GM19025 (cell line): ENCODE measurements at regions not wholly inside any gene's neighbourhood (a gene's known extent, or its start where the extent isn't known, plus 50 kb on each side); places are given as distances from the start of the nearest gene placed in this dataset.
"Not testable (repeated sequence)": the region's sequence is repeated elsewhere in the genome, so short reads cannot be mapped to it uniquely, and the experiment has no call there.

ENCODE experiments used
- ATAC-seq: cut with Tn5 transposase; IDR thresholded peaks from one replicate; pipeline ENCODE4 v1.9.1; 2021; ENCODE audit warnings: mild to moderate bottlenecking, low read depth, moderate library complexity; ENCODE audit not compliant: unreplicated experiment

DNA sequence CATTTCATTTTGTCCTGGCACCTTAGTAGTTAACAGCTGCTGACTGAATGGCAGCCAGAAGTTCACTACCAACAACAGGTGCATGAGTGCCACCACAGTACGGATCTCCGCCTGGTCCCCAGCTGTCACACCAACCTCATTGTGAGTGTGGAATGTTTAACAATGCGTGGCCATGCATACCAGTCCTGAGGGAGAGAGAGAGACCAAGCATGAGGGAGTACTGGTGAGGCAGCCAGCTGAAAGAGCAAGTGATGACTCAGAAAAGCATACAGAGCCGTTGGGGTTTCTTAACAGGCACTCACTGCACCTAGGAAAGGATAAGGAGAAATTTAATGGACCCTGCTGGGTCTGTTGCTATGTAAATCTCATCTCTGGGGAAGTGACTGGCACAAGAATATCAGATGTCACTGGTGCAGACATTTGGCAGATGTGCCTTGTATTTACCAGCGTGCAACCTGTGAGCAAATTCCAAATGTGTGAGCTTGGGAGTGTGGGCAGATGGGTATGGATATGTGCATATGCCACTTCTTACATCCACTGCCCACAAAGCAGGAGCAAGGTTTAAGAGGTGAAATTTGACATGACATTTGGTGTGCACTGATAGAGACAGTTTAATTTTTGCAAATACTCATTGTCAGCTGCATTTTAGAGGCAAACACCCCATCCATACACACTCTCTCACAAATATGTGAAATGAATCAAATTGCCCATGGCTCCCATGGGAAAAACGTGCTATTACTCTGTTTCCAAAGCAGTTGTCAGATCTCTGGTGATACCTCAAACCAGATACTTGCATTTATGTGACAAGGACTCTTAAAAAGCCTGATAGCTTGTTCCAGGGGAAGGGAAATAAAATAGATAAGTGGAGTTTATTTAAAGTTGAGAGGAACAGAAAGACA lies 245.2 kb upstream of the ARPP21 start:
- no peak for ATAC-seq

DNA sequence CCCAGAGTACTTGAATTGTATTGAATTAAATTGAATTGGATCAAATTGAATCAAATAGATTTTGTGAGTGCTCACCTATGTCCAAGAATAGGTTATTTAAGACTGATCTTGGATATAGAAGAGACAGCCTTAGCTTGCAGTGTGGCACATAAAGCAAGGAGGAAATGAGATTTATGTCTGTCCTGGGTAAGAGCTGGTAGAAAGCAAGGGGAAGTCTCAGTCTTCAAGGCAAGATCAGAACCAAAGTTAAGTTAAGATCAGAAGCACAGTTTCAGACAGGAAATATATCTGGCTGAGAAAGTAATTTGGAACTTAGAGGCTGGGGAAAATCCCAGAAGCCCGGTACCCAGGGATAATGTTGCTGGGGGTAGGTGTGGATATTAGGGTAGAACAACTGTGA lies 244.4 kb upstream of the ARPP21 start:
- ATAC-seq: no peak

DNA sequence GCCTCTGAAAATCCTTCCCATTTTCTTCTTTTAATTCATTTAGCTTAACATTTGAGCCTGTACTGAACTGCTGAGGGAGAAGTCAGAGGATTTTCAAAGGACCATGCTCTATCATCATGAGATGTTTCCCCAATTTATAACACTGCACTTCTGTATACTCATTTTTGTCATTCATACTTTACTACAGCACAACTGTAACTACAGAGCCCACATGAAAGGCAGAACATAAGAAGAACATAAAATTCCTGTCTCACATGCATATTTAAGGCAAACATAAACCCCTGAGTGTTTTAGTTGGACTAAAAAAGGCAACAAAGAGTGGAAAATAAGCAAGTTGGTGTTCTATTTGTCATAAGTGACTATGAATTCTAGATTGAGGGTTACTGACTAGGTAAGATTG lies 237.7 kb upstream of the ARPP21 start:
- ATAC-seq: no peak

DNA sequence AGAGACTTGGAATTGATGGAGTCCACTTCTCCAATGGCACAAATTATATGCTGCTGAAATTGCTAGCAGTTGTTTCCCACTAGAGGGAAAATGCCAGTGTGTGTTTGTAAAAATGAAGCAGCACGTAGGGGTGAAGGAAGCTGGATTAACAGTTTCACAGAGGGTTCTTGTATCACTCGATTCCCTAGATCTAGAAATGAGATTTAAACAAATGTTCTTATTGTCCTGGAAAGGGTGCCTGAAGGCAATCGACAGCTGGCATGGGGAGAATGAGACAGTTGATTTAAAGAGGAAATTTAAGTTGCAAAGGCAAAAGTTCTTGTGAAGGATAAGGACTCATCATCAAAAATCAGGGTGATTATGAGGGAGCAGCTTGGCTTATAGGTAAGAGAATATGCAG lies 234.8 kb upstream of the ARPP21 start:
- ATAC-seq: no peak

DNA sequence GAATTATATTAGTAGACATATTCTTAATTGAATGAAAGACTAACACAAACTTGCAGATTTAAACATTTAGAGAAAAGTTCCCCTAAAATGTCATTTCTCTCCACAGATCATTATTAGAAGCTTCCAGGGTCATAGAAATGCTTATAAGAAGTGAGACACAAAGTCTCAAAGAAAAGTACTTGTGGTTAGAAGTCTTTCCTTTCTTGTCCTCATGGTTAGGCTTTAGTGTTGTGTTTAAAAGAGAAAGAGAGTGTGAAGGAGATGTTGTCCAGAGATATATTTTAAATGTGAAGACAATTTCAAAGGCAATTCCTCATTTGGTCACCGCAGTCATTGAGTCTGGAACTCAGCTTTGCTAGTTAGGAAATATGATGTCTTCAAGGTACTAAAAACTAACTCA lies 230.4 kb upstream of the ARPP21 start:
- no peak for ATAC-seq

DNA sequence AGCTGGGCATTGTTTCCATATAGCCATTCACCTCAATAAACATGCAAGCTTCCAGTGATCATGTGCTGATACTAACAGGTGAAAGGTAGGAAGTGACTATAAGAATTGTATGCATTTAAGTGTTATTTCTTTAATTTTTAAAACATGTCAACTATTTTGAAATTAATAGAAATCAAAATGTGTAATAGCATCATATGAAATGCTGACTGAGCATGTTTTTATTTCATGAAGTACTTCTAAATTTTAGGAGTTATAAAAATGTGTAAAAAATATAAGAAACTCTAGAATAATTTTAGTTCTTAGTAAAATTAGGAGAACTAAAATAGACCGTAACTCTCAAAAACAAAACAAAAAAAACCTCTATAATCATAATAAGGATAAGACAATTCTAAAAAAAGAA lies 229.3 kb upstream of the ARPP21 start:
- ATAC-seq: no peak

DNA sequence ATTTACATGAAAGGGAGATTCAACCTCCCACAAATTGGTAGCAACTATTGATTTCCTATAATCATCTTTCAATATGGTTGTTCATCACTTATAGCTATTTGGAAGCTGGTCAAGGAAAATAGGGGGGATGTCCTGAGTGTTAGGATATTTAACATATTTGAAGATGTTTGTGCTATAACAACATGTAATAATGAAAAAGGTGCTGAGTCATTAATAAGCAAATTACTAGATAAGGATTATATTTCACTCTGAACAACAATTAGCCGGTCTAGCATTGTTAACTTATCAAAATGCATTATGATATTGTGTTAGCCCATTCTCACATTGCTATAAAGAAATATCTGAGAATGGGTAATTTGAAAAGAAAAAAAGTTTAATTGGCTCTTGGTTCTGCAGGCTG lies 225.8 kb upstream of the ARPP21 start:
- ATAC-seq: no peak

DNA sequence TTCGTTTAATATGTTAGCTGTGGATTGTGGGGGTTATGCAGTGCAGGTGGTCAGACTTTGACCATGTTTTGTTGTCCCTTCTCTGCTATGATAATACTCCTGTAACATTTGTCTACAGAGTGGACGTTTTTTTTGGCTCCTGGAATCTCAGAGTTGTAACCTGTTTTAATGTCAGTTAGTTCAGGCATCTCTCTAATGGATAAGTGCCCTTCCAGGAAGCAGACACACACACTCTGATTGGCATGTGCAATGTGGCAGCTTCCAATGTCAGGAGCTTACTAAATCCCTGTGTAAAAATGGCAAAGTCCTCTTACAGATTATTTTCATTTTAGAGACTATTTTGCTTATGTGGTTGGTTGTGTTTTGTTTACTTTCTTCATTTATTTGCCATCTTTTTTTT lies 222.2 kb upstream of the ARPP21 start:
- ATAC-seq: no peak

DNA sequence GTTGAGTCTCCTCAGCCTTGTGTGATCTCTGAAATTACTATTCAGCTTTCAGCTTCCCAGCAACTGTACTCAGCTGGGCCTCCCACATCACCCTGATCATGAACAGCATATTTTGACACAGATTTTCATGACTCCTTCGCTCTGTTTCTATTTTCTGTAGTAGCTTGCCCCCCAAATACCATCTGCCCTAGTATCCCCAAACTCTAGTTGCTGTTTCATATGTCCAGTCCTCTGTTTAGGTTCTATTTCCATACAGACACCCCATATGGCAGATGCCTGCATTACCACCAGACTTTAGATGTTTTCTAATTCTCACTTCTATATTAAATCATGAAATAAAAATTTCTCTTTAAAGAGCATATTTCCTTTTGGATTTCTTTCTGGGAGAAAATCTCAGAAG lies 217.2 kb upstream of the ARPP21 start:
- no peak for ATAC-seq

DNA sequence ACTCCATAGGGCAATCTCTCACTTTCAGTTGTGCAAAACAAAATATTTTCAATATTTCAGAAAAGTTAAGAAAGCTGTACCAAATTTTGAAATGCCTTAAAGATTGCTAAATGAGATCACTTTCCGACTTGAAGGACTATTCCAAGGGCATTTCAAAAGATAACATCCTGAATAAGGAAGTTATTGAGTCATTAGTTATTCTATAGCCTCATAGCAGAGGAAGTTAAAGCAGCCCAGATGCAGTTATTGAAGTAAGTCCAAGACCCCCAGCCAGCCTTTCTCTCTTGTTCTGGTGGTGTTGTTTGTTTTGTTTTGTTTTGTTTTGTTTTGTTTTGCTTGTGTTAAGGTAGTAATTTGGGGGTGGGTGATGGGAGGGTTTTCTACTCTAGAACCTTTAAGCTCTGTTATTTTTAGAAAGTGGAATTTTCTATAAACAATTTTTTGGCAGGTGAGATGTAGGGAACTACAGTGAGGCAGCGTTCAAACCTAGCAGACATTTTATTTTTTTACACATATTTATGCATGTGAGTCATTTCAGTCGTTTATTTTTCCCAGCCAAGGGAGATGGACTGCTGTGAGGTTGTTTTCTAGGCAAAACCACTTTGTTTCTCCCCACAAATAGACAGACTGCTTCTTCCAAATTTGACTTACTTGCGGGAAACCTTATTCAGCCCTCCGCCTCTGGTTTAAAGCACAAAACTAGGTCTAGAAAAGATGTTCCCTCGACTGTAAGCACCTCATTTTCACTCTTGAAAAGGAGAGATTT lies 216.3 kb upstream of the ARPP21 start:
- no peak for ATAC-seq

DNA sequence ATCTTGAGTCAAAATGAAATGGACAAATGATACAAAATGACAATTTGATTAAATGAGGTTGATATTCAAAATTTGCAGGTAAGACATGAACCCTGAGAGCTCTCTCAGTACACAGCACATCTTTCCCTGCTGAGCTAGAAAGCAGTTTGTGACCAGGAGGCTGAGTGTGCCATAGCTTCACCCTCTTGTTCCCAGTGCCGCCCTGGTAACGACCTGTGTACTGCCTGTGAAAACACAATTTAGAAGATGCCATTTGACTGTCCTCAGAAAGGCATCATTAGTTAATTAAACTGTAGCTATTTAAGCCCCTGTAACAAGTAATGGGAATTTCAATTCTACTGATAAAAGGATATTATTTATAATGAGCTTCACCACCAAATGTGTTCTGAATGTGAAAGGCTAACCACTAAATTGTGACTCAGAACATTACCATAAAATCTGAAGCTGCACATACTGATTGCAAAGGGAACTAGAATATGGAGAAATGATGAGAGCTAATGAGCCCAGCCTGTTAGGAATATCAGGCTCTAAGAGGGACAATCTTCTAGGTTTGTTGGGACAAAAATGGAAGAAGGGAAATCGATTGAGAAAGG lies 212.9 kb upstream of the ARPP21 start:
- ATAC-seq: no peak

DNA sequence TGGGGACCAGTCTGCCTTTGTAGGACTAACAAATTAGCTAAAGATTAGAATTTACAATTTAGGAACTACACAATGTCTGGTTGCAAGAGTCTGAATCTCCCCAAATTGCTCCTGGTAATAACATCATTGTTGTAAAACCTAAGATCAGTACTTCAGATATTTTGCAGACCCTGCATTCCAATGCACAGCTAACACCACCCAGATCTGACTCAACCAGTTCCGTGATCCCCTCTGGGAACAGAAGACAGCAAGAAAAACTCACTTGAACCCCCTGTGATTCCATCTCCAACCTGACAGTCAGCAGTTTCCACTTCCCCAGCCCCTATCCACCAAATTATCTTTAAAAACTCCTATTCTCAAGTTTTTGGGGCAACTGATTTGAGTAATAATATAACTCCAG lies 201.9 kb upstream of the ARPP21 start:
- no peak for ATAC-seq

DNA sequence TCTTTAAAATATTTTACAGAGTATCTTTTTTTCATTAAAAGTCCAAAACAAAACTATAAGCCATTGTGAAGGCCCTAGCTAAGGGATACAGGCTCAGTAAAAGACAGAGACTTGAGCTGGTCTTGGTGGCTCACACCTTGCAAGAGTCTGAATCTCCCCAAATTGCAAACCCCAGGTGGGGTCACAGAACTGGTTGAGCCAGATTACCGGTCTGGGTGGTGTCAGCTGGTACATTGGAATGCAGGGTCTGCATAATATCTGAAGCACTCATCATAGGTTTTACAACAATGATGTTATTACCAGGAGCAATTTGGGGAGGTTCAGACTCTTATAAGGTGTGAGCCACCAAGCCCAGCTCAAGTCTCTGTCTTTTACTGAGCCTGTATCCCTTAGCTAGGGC lies 201.2 kb upstream of the ARPP21 start:
- ATAC-seq: no peak

DNA sequence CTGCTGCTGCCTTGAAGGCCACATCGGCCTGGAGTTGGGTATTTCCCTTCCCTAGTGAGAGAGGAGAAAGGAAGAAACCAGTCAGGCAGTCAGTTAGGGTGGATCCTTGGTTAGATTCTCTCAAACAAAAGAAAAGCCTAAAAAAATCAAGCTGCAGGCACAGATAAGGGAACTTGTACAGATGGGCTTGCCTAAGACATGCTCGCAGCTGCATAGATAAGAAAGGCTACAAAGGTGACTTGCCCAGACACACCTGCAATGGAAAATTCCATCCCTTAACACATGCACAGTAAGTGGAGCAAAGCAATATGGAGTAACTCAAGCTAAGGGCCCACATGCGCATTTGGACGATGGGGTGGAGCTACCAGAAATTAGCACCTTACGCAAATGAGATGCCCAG lies 199.7 kb upstream of the ARPP21 start:
- no peak for ATAC-seq

DNA sequence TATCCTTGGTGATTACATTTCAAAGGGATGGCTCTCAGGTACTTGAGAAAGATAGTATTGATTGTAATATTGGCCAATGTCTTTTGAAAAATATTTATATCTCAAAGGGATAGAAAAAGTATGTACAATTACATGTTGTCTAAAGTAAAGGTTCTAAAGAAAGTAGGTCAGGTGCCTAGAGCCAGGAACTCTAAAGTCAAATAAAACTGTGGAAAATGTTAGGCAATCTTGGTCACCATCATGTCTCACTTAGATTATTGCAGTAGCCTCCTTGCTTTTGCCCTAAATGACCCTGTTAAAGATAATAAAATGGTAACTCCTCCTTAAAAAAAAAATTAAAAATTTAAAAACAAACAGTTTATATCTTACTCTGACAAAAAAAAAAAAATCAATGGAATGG lies 198.5 kb upstream of the ARPP21 start:
- ATAC-seq: no peak

DNA sequence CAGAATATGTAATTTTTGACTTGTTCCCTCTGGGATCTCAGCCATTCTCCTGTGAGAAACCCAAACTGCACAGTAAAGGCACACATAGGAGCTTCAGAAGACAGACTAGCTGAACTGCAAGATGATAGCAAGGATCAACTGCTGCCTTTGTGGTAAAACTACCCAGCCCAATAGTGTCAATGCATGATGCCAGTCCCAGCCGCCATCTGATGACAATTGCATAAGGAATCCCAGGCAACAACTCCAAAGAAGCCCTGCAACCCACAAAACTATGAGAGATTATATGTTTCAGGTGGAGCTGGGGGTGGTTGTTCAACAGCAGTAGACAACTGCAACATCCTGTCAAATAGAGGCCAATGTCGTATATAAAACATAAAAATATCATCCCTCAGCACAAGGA lies 192.4 kb upstream of the ARPP21 start:
- no peak for ATAC-seq

DNA sequence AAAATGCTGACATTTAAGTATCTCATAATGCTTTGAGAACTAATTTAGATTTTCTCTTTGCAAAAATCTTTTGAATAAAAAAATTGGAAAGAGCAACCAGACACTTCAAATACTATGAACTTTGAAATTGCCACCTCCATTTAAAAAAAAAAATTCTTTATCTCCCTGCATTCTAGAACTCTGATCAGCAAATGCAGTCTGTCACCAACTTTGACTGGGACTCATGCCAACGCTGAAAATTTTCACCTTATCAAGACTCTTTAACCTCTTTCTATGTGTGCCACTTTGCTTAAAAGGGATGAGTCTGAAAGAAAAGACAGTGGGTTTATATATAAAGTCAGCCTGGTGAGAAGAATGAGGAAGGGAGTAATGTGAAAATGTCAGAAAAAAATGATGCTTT lies 191.2 kb upstream of the ARPP21 start:
- no peak for ATAC-seq

DNA sequence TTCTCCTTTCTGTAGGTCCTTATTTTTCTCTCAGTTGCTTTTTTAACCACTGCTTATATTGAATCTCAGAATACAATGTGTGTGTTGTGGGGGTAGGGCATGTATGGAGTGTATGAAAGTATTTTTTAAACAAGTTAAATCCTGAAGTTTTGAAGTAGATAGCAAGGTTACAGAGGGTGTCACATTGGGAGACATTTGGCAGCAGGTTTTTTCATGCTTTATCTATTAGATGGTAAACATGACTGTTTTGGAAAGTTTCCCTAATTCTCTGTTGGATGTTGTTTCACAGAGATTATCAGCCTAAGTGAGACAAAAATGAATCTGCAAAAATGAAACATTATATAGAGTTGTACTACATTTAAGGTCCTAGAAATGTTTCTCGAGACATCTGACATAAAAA lies 190.6 kb upstream of the ARPP21 start:
- ATAC-seq: no peak

DNA sequence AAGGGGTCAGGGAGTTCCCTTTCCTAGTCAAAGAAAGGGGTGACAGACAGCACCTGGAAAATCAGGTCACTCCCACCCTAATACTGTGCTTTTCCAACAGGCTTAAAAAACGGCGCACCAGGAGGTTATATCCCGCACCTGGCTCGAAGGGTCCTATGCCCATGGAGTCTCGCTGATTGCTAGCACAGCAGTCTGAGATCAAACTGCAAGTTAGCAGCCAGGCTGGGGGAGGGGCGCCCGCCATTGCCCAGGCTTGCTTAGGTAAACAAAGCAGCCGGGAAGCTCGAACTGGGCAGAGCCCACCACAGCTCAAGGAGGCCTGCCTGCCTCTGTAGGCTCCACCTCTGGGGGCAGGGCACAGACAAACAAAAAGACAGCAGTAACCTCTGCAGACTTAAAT lies 184.5 kb upstream of the ARPP21 start:
- not testable (repeated sequence) for ATAC-seq

DNA sequence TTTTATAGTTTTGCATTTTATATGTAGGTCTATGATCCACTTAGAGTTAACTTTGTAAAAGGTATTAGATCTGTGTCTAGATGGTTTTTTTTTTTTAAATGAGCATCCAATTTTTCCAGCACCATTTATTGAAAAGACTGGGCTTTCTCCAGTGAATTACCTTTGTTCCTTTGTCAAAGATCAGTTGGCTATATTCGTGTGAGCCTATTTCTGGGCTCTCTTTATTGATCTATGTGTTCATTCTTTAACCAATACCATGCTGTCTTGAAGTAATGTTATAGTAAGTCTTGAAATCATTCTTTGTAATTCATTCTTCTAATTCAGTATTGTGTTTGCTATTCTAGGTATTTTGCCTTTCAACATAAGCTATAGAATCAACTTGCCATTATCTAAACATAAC lies 165.4 kb upstream of the ARPP21 start:
- no peak for ATAC-seq

DNA sequence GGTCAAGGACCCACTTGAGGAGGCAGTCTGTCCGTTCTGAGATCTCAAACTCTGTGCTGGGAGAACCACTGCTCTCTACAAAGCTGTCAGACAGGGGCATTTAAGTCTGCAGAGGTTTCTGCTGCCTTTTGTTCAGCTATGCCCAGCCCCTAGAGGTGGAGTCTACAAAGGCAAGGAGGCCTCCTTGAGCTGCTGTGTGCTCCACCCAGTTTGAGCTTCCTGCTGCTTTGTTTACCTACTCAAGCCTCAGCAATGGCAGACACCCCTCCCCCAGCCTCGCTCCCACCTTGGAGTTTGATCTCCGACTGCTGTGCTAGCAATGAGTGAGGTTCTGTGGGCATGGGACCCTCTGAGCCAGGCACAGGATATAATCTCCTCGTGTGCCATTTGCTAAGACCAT lies 156.8 kb upstream of the ARPP21 start:
- ATAC-seq: not testable (repeated sequence)

DNA sequence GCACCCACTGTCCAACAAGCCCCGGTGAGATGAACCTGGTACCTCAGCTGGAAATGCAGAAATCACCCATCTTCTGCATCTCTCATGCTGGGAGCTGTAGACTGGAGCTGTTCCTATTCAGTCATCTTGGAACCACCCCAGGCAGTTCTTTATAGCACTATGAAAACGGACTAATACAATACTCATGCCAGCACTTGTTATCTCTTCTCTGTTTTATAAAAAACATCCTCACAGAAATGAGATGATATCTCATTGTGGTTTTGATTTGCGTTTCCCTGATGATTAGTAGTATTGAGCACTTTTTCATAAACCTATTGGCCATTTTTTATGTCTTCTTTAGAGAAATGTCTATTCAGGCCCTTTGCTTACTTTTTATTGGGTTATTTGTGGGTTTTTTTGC lies 156.2 kb upstream of the ARPP21 start:
- no peak for ATAC-seq
